HG02938 (cell line): ENCODE measurements at regions not wholly inside any gene's neighbourhood (a gene's known extent, or its start where the extent isn't known, plus 50 kb on each side); places are given as distances from the start of the nearest gene placed in this dataset.
"Not testable (repeated sequence)": the region's sequence is repeated elsewhere in the genome, so short reads cannot be mapped to it uniquely, and the experiment has no call there.

Source experiments
- ATAC-seq: cut with Tn5 transposase; IDR thresholded peaks from one replicate; pipeline ENCODE4 v1.9.1; 2021; ENCODE audit warnings: mild to moderate bottlenecking, moderate library complexity; ENCODE audit not compliant: unreplicated experiment

DNA sequence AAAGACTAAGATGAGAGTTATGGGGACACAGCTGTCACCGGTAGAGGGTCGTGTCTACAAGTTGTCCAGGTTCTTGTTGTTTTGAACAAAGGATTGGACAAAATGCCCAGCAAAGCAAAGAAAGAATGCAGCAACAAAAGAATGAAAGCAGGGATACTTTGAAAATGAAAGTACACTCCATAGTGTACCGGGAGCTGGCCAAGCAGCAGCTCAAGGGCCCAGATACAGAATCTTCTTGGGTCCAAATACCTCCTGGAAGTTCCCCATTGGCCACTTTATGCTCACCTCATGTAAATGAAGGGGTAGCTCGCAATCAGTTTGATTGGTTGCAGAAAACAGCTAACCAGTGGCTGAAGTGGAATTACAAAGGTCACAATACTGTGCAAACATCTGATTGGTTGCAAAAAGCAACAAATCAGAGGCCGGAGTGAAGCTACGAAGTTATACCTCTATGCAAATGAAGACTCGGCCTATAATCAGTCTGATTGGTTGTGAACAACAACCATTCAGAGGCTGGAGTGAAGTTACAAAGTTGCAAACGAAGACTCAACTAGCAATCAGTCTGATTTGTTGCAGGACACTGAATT, 474.9 kb upstream of the TMEFF2 start:
- no peak for ATAC-seq

DNA sequence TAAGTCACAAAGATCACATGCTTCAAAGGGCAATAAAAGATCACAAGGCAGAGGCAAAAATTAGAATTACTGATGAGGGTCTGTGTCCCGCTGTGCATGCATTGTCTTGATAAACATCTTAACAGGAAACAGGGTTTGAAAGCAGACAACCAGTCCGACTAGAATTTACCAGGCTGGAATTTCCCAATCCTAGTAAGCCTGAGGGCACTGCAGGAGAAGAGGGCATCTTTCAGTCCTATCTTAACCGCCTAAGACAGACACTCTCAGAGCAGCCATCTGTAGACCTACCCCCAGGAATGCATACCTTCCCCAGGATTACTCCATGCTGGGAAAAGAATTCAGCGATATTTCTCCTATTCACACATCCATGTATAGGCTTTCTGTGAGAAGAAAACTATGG, 465.8 kb upstream of the TMEFF2 start:
- not testable (repeated sequence) for ATAC-seq

DNA sequence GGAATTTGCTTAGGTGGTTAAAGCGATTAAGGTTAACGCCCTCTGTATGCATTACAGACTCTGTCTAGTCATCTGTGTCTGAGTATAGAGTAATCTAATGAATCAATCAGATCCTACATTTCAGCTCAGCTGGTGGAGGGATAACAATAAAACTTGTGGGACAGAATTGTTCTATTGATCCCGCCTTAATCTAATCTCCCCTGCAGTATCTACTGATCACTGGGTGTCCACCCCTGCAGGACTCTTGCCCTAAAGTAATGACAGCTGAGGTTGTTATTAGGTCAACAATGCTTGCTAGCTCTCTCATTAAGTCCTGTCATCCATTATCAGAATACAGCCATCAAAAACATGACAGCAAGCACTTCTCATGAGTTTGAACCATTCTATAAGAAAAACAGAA, 462.6 kb upstream of the TMEFF2 start:
- ATAC-seq: no peak

DNA sequence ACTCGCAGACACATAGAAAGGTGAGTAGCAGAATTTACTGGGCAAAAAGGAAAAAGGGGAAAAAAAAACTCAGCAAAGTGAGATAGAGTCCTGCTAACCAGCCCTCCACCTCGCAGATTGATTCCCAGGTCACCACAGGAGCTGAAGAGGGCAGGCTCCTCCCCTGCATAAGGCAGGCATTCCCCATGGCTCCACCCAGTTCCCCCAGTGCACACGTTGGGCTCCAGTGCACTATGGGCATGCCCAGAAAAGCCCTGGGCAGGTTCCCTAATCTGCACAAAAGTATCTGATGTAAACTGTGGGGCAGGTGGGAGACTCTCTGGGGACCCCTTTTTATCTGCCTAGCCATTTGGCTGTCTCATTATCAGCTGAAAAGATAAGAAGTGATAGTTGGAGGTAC, 461.2 kb upstream of the TMEFF2 start:
- ATAC-seq: no peak

DNA sequence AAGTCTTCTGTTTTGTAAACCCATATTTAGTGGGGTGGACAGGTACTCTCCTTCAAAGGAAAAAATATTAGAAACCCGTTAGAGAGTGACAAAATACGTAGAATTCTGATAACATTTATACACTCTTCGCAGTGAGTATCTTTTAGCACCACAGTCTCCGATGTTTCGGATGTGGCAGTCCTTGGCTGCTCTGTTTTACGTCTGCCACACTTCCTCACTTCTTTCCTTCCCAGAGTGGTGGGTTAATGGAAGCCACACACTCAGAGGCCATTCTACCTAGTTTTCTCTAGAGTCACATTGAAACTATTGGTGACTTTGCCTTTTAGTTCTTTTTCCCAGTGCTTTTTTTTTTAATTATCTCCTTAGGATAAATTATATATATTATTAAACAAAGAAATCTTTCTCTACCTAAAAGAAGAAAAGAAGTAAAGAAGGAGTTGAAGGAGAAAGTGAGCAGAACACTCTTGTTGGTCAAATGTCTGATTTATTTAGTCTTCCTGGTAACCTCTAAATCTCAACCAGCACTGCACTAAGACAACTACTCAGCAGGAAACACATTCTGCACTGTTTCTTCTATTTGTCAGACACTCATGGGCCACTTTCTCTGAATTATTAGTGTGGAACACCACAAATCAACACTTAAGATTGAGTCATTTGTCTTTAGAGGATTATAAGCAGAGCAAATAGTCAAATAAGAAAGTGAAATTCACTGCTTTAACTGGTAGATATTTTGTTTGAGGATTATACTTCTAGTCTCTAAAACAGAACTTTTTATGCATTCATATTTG, 451.3 kb upstream of the TMEFF2 start:
- no peak for ATAC-seq

DNA sequence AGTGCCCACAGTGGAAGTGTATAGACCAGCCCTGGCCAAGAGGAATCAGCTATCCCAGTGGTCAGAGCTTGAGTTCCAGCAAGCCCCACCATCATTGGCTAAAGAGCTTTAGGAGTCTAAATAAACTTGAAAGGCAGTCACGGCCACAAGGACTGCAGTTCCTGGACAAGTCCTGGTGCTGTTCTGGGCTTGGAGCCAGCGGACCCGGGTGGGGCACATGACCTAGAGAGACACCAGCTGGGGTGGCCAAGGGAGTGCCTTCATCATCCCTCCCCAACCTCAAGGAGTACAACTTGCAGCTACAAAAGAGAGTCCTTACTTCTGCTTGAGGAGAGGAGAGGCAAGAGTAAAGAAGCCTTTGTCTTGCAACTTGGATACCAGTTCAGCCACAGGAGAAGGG, 439.8 kb upstream of the TMEFF2 start:
- no peak for ATAC-seq

DNA sequence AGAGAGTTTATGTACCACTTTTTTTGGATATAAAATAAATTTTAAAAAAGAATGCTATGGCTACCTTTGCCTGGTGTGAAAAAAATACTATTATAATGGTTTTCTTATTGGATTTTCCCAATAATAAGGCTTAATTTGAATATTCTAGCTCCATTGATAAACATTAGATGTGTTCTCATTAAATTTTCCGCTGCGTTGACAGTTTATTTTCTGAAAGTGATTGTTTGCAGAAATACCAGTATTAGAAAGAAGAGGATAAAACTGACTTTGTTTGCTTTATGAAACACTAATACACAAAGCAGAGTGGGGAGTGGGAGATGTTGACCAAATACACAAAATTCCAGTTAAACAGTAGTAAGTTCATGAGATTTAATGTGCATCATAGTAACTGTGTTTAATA, 433.3 kb upstream of the TMEFF2 start:
- ATAC-seq: no peak

DNA sequence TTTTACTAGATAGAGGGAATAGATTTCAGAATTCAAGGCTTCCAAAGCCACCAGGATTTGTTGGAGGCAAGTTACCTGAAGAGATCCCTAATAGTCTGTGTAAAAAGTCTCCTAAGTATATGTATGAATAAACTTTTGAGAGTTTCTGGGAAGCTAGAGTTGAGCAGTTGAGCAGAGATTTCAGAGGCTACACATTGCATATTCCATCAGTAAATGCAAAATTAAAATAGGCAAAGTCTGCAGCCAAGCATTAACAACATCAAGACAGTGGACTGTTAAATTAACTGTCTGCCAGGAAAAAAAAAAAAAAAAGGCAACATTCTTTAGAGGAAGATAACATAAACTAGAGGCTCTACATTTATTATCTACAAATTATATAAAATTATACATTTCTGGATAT, 420.4 kb upstream of the TMEFF2 start:
- ATAC-seq: no peak

DNA sequence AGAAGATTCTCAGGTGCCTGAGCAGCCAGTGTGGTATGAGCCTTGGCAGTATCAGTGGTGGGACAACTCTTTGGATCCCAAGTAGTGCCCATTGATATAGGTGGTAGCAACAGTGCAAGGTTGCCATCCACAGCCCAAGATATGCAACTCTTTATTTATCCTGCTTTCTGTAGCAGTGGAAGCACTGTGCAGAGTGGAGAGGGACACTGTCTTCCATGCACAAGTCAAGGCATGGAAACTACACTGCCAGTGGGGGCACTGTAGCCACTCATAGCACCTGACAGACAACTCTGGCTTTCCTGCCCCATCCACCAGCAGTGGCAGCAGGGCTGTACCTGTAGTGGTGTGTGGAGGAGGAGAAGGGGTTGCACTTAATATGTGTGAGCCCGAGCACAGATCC, 409.6 kb upstream of the TMEFF2 start:
- ATAC-seq: no peak

DNA sequence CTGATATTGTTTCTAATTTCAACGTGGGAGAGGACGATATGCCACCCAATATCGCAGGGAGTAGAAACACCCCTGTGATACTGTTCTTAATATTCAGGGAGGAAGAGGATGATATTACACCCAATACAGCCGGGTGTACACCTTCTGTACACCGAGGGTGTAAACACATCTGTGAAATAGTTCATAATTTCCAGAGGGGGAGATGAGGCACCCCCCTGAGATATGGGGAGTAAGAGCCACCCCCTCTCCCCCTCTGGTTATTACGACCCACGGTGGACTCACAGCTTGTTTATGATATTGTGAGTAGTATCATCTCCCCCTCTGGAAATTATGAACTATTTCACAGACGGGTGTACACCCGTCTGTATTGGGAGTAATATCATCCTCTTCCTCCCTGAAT, 403.9 kb upstream of the TMEFF2 start:
- ATAC-seq: not testable (repeated sequence)

DNA sequence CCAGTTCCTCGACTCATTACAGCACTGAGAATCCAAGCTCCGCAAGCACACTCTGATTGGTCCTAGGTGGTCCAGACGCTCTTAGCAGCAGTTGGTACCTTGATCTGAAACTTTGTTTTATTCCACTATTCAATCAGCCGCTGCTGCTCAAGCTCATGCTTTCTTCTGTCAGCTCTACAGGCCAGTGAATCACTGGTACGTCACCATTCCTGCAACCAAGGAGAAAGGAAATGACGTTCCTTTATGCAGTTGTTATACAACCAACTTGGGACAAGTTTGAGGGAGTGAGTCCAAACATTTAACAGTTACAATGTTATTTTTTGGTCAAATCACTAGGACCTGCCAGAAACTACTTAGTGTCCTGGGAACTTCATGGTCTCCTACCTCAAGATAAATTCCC, 398.8 kb upstream of the TMEFF2 start:
- no peak for ATAC-seq

DNA sequence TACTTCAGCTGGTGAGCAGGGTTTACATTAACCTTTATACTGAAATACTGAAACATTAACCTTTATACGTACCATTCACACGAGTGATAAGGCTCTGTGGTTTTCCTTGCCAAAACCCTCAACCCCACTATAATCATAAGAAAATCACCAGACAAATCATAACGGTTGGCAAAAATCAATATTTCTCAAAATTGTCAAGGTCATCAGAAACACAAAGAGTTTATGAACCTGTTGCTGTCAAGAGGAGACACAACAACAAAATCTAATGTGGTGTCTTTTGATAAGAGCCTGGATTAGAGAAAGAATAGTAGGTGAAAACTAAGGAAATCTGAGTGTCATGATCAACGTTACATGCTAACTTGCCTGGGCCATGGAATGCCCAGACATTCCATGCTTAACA, 396.9 kb upstream of the TMEFF2 start:
- no peak for ATAC-seq

DNA sequence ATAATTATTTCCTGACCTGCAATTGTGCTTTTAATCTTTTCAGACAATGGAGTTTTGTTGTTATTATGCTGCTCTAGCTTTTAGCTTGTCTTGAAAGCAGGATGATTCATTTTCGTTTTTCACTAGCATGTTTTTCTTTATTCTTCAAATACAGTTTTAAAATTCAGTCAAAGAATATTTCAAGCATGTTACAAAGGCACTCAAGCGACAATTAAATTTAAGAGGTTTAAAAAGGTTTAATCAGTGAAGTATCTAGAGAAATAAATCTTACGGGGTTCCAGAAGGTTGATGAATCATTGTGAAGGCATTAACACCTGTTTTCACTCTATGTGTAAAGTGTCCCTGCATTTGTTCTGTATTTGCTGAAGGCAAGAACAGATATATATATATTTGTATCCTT, 390.7 kb upstream of the TMEFF2 start:
- no peak for ATAC-seq

DNA sequence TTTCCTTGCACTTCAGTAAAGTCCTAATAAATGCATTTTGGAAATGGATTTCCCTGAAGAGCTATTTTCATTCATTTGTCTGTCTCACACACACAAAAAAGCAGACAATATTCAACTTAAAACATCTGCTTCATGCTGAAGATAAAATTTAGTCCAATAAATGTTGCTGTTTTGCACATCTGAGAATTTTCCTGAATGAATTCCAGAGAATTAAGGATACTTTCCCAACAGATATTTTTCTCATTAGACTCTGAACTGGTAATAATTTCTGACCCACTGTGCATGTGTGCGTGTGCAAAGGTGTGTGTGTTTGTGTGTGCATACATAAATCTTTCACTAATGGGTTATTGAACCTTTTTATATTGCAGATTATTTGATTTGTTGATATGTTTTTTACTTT, 390.2 kb upstream of the TMEFF2 start:
- ATAC-seq: no peak

DNA sequence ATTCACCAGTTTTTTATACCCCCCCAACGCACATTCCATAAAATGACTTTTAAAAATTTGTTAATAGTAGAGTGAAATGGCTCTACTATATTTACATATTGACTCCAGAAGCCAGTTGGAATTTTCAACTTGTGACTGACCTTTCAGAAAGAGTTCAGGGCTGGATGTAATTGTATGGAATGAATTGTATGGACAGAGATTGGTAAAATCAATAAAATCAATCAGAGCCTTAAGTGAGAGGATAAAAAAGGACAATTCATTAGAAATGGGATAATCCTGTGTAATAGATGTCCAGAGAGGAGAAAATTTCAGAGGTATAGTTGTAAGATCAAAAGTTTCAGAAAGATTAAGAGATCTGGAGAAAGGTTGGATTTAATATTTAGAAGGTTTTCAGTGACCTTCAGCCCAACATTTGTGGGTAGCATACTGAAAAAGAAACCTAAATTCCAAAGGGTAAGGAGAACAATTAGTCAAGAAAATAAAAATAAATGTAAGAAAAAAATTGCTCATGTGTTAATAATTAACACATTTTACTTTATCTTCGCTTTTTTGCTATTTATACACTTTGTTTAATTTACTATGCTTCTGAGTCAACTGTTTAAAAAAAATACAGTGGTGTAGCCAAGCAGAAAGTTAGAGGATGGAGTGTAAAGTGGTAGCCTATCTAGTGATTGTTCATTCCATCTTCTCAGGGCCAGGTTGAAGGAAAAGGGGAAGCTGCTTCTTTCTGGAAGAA, 385.4 kb upstream of the TMEFF2 start:
- no peak for ATAC-seq

DNA sequence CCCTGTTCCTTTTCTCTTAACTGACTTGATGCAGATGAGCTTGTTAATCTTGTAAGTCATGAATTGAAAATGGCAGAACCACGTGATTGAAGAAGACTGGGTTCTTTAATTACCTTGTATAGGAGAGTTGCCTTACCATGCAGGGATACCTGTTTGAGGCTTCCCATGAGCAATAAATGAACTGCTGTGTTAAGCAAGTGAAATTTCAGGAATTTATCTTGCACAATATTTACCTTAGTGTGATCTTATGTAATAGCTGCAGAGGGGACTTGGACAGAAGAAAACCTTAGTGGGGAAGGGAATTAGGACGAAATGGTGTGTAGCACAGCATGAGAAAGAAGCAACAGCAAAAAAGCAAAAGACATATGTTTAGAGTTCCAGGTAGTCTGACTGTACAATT, 384.0 kb upstream of the TMEFF2 start:
- ATAC-seq: no peak

DNA sequence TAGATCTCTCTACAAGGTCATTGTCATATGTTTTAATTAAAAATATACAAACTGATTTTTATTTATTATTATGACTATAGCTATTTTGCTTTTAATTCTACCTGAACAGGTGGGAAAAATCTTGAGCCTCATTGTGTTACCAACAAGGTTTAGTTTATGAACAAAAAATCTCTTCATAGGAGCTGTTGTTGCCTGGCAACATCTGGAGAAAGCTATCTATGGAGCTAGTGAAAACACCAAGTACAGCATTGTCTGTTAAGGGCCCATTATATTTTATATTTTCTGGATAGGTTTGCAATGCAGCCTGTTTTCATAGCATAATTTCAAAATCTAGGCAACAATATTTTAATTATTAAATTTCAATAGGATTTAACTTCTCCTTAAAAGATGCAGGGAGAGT, 383.0 kb upstream of the TMEFF2 start:
- ATAC-seq: no peak

DNA sequence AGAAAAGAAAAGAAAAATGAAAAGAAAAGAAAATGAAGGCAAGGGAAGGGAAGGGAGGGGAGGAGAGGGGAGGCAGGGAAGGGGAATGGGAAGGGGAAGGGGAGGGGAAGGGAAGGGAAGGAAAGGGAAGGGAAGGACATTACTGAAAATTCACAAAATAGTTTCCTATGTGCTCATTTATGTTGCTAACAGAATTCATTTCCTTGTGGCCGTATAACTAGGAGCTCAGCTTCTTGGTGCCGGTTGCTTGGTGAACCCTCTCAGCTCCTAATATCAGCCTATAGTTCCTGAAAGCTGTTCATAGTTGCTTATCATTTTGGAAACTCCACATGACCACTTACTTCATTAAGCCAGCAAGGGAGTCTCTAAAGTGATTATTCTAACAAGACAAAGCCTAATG, 379.8 kb upstream of the TMEFF2 start:
- ATAC-seq: no peak

DNA sequence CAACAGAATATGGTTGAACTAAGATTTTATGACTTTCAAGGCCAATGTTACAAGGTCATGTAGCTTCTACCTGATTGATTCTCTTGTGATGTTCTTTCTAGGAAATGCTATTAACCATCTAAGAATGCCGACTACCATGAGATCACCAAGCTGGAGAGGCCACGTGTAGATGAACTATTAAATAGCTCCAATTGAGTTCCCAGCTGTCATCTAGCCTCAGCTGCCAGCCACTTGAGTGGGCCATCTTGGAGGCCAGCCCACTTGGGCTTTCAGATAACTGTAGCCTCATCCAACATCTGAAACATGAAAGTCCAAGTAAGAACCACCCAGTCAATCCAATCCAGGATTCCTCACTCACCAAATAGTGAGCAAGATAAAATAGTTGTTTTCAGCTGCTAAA, 376.9 kb upstream of the TMEFF2 start:
- ATAC-seq: no peak

DNA sequence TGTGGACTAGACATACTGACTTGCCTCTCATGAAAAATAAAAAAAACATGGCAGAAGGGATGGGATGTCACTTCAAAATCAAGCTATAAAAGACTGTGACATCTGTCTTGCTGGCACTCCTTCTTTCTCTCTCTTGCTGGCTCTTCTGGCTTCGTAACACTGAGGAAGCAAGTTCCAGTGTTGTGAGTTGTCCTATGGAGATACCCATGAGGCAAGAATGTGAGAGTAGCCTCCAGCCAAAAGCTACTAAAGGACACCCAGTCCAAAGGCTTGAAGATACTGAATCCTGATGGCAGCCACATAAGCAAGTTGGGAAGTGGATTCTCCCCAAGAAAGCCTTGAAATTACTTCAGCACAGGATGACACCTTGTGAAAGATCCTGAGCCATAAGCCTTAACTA, 376.1 kb upstream of the TMEFF2 start:
- ATAC-seq: no peak

DNA sequence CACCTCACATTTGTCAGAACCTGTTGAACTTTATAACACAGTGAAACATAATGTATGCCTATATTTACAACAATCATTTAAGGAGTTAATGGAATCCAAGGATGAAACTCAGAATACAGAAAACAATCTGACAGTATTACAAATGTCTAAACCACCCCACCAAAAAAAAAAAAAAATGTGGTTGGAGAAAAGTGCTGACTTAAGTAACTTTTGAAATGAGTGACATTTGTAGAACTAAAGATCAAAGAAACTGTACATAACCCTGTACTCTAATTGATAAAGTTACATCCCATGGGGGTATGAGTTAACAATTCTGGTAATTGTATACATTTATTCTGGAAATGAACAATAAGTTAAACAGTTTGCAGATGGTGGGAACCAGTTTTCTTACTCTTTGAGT, 372.1 kb upstream of the TMEFF2 start:
- ATAC-seq: no peak

DNA sequence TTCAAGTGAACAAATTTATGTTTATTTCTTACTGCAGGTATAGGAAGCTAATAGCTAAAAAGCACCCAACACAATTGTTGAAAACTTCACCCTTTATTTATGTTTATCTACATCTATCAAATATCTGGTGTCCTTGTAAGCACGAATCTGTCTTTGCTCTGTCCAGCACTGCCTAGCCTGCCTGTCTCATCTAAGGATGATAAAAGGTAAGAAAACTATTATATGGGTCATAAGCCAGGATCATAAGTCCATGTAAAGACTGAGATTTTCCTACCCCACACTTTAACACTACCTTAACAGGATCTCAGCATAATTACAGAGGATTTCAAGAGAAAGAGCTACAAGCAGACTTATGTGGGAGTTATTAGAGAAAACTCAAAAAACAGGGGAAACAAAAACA, 365.6 kb upstream of the TMEFF2 start:
- no peak for ATAC-seq
